ENCODE measurements at regions not wholly inside any gene's neighbourhood (a gene's known extent, or its start where the extent isn't known, plus 50 kb on each side); places are given as distances from the start of the nearest gene placed in this dataset.

- Histone ChIP-seq H3K79me2 (ENCODE audit: insufficient read depth, low read length) (no peaks in the 10 kb centered on the region), H3K27ac (ENCODE audit: low read depth, low read length, poor library complexity, severe bottlenecking) (no peak overlapping the region), H3K9me3 (ENCODE audit: low read length) (no peaks in the 10 kb centered on the region), H4K20me1 (ENCODE audit: insufficient read depth, low read length) (no peaks in the 10 kb centered on the region), H3K4me3 (ENCODE audit: low read depth, low read length, poor library complexity, severe bottlenecking) (peak overlapping the region; percentile 23), H3K9me2 (ENCODE audit: low read depth, low read length) (no peaks in the 10 kb centered on the region), H3K4me2 (ENCODE audit: low read length) (peak overlapping the region; percentile 61), H3K27me3 (ENCODE audit: insufficient read depth, low read length) (no peaks in the 10 kb centered on the region), H3K4me1 (ENCODE audit: insufficient read depth, low read length, severe bottlenecking) (peaks cover 58% of the 10 kb centered on the region), H3K36me3 (ENCODE audit: insufficient read depth, low read length) (no peaks in the 10 kb centered on the region), H3K9ac (ENCODE audit: low read length) (peak overlapping the region; percentile 31; the same call in 1 of the 2 replicates), H3F3A (ENCODE audit: insufficient read depth, low read length) (no peaks in the 10 kb centered on the region), H2AFZ (ENCODE audit: low read length) (peak overlapping the region; percentile 93)
- TF ChIP-seq, protein P1, sequence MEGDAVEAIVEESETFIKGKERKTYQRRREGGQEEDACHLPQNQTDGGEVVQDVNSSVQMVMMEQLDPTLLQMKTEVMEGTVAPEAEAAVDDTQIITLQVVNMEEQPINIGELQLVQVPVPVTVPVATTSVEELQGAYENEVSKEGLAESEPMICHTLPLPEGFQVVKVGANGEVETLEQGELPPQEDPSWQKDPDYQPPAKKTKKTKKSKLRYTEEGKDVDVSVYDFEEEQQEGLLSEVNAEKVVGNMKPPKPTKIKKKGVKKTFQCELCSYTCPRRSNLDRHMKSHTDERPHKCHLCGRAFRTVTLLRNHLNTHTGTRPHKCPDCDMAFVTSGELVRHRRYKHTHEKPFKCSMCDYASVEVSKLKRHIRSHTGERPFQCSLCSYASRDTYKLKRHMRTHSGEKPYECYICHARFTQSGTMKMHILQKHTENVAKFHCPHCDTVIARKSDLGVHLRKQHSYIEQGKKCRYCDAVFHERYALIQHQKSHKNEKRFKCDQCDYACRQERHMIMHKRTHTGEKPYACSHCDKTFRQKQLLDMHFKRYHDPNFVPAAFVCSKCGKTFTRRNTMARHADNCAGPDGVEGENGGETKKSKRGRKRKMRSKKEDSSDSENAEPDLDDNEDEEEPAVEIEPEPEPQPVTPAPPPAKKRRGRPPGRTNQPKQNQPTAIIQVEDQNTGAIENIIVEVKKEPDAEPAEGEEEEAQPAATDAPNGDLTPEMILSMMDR (IDR thresholded peaks at IDR 0.05; ENCODE audit: low read length): no peak
- no peak for TF ChIP-seq EZH2 (IDR thresholded peaks at IDR 0.05; ENCODE audit: borderline replicate concordance, low read length)
Measured at GRCh38 chr6:12608016-12608860, 108.3 kb upstream of the PHACTR1 start.

DNA sequence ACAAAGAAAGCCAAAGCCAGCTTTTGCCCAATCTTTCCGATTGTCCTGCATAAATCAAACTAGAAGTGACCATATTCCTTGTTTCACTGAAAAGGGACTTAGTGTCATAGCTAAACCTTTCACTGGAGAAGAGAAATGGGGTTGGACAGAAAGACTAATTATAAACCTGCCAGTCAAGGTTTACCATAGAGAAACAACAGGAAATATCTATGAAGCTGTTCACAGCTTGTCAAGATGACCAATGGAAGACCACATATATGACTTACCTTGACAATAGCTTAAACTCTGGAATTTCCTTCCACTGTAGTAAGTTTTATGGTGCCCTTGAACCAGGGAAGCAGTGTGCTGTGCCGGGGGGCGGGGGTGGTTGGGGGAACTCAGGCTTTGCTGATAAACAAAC is 107.7 kb upstream of the PHACTR1 start:
- peak overlapping the region; percentile 93; the same call in 1 of the 2 replicates for H2AFZ ChIP-seq (ENCODE audit: low read length)
- H3K4me3 ChIP-seq (ENCODE audit: low read depth, low read length, poor library complexity, severe bottlenecking): no peak overlapping the region
- no peak overlapping the region for H3K27ac ChIP-seq (ENCODE audit: low read depth, low read length, poor library complexity, severe bottlenecking)
- no peaks in the 10 kb centered on the region for H3K9me2 ChIP-seq (ENCODE audit: low read depth, low read length)
- H3K4me2 ChIP-seq (ENCODE audit: low read length): peak overlapping the region; percentile 61
- no peak for TF ChIP-seq EZH2 (IDR thresholded peaks at IDR 0.05; ENCODE audit: borderline replicate concordance, low read length)
- TF ChIP-seq, protein P1 (IDR thresholded peaks at IDR 0.05; ENCODE audit: low read length): no peak
- H3F3A ChIP-seq (ENCODE audit: insufficient read depth, low read length): no peaks in the 10 kb centered on the region
- no peaks in the 10 kb centered on the region for H3K27me3 ChIP-seq (ENCODE audit: insufficient read depth, low read length)
- H3K9ac ChIP-seq (ENCODE audit: low read length): no peak overlapping the region
- H3K36me3 ChIP-seq (ENCODE audit: insufficient read depth, low read length): no peaks in the 10 kb centered on the region
- H3K4me1 ChIP-seq (ENCODE audit: insufficient read depth, low read length, severe bottlenecking): peaks cover 51% of the 10 kb centered on the region
- no peaks in the 10 kb centered on the region for H4K20me1 ChIP-seq (ENCODE audit: insufficient read depth, low read length)
- H3K9me3 ChIP-seq (ENCODE audit: low read length): no peaks in the 10 kb centered on the region
- H3K79me2 ChIP-seq (ENCODE audit: insufficient read depth, low read length): no peaks in the 10 kb centered on the region

- H3K9me3 ChIP-seq (ENCODE audit: low read length): no peaks in the 10 kb centered on the region
- no peak overlapping the region for H3K4me2 ChIP-seq (ENCODE audit: low read length)
- no peak overlapping the region for H3K27ac ChIP-seq (ENCODE audit: low read depth, low read length, poor library complexity, severe bottlenecking)
- no peak overlapping the region for H2AFZ ChIP-seq (ENCODE audit: low read length)
- H3K9me2 ChIP-seq (ENCODE audit: low read depth, low read length): no peaks in the 10 kb centered on the region
- H3K27me3 ChIP-seq (ENCODE audit: insufficient read depth, low read length): no peaks in the 10 kb centered on the region
- no peaks in the 10 kb centered on the region for H4K20me1 ChIP-seq (ENCODE audit: insufficient read depth, low read length)
- H3K4me1 ChIP-seq (ENCODE audit: insufficient read depth, low read length, severe bottlenecking): peaks cover 44% of the 10 kb centered on the region
- H3K9ac ChIP-seq (ENCODE audit: low read length): no peak overlapping the region
- no peaks in the 10 kb centered on the region for H3K36me3 ChIP-seq (ENCODE audit: insufficient read depth, low read length)
- TF ChIP-seq, protein P1 (IDR thresholded peaks at IDR 0.05; ENCODE audit: low read length): no peak
- no peak for TF ChIP-seq EZH2 (IDR thresholded peaks at IDR 0.05; ENCODE audit: borderline replicate concordance, low read length)
- no peaks in the 10 kb centered on the region for H3F3A ChIP-seq (ENCODE audit: insufficient read depth, low read length)
- H3K4me3 ChIP-seq (ENCODE audit: low read depth, low read length, poor library complexity, severe bottlenecking): no peak overlapping the region
- no peaks in the 10 kb centered on the region for H3K79me2 ChIP-seq (ENCODE audit: insufficient read depth, low read length)
Measured at GRCh38 chr6:12609751-12610150, 106.8 kb upstream of the PHACTR1 start.
